ENCODE measurements at regions not wholly inside any gene's neighbourhood (a gene's known extent, or its start where the extent isn't known, plus 50 kb on each side); places are given as distances from the start of the nearest gene placed in this dataset.

- TF ChIP-seq CTCF (IDR thresholded peaks at IDR 0.05; ENCODE audit: control insufficient read depth, extremely low read depth, insufficient read depth) = no peak
- DNase-seq (ENCODE audit: low read depth) = no peak
- H3K4me3 ChIP-seq (ENCODE audit: low read depth, low read length) = no peak overlapping the region
Observed at GRCh38 chr5:165321912-165322311, 1816.5 kb downstream of the MAT2B start.

GRCh38 chr5:165325221-165325620 is 1819.8 kb downstream of the MAT2B start:
- no peak overlapping the region for H3K4me3 ChIP-seq (ENCODE audit: low read depth, low read length)
- no peak for DNase-seq (ENCODE audit: low read depth)
- no peak for TF ChIP-seq CTCF (IDR thresholded peaks at IDR 0.05; ENCODE audit: control insufficient read depth, extremely low read depth, insufficient read depth)

GRCh38 chr5:165327631-165328030 is 1822.2 kb downstream of the MAT2B start:
- no peak overlapping the region for H3K4me3 ChIP-seq (ENCODE audit: low read depth, low read length)
- TF ChIP-seq CTCF (IDR thresholded peaks at IDR 0.05; ENCODE audit: control insufficient read depth, extremely low read depth, insufficient read depth) = no peak
- peak; percentile 41 for DNase-seq (ENCODE audit: low read depth)

GRCh38 chr5:165328846-165329245 is 1823.4 kb downstream of the MAT2B start:
- H3K4me3 ChIP-seq (ENCODE audit: low read depth, low read length) = no peak overlapping the region
- TF ChIP-seq CTCF (IDR thresholded peaks at IDR 0.05; ENCODE audit: control insufficient read depth, extremely low read depth, insufficient read depth) = no peak
- DNase-seq (ENCODE audit: low read depth) = no peak

- no peak overlapping the region for H3K4me3 ChIP-seq (ENCODE audit: low read depth, low read length)
- no peak for TF ChIP-seq CTCF (IDR thresholded peaks at IDR 0.05; ENCODE audit: control insufficient read depth, extremely low read depth, insufficient read depth)
- DNase-seq (ENCODE audit: low read depth) = no peak
Observed at GRCh38 chr5:165333623-165334022, 1828.2 kb downstream of the MAT2B start.

GRCh38 chr5:165334201-165334600 is 1828.8 kb downstream of the MAT2B start:
- DNase-seq (ENCODE audit: low read depth) = no peak
- no peak overlapping the region for H3K4me3 ChIP-seq (ENCODE audit: low read depth, low read length)

More at GRCh38 chr5:165334201-165334600, 1828.8 kb downstream of the MAT2B start:
- TF ChIP-seq CTCF (IDR thresholded peaks at IDR 0.05; ENCODE audit: control insufficient read depth, extremely low read depth, insufficient read depth) = no peak

Measured in LNCaP clone FGC (cell line).